Activated T-cell treated with anti-CD3 and anti-CD28 coated beads, Interleukin-2, amount 50 U/mL, for 72 hours (primary cell): ENCODE measurements at regions not wholly inside any gene's neighbourhood (a gene's known extent, or its start where the extent isn't known, plus 50 kb on each side); places are given as distances from the start of the nearest gene placed in this dataset.

Source experiments
- ATAC-seq, 2 donors: fragments of 150-1000 bp; cut with Tn5 transposase; replicated peaks in 1 of 2; 2 replicates each; pipeline ENCODE4 v1.10.0; 2021; ENCODE audit warnings: moderate library complexity in 2 of 2, mild to moderate bottlenecking in 1 of 2
- DNase-seq, 2 donors: peaks; one replicate each; pipeline ENCODE4 v3.0.0; 2021 to 2022; ENCODE audit warnings: mixed read lengths in 1 of 2
- H3K27ac Mint-ChIP-seq: one replicate; pipeline ENCODE4 v1.8.0; 2022; ENCODE audit warnings: mild to moderate bottlenecking, moderate library complexity, mixed read lengths
- H3K27me3 Mint-ChIP-seq: one replicate; pipeline ENCODE4 v1.8.0; 2022; ENCODE audit warnings: low read depth, mixed read lengths
- H3K36me3 Mint-ChIP-seq, 2 donors: one replicate each; pipeline ENCODE4 v1.8.0; 2022; ENCODE audit warnings: mixed read lengths in 2 of 2, mild to moderate bottlenecking in 1 of 2; ENCODE audit not compliant: insufficient read depth in 2 of 2
- H3K4me1 Mint-ChIP-seq: one replicate; pipeline ENCODE4 v1.8.0; 2022; ENCODE audit warnings: low read depth, mixed read lengths
- H3K4me3 Mint-ChIP-seq, 2 donors: one replicate each; pipeline ENCODE4 v1.8.0; 2022; ENCODE audit warnings: mild to moderate bottlenecking in 2 of 2, mixed read lengths in 2 of 2, moderate library complexity in 2 of 2
- H3K9me3 Mint-ChIP-seq, 2 donors: one replicate each; pipeline ENCODE4 v1.8.0; 2022; ENCODE audit warnings: mixed read lengths in 2 of 2

DNA sequence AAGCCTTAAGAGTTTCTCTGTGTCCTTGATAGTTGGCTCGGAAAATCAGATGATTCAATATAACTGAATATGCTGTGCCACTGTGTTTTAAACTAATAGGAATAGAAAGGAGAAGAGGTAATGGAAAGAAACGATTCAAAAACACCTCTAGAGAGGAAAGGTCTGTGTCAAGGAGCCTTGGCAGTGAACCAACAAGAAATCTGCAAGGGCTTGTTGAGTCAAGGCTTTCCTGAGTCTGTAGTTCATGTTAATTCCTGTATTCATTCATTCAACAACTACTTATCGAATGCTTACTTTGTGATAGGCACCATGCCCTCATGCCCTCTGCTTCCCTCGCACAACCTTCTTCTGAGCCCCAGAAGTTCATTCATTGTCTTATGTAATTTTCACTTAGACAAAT, 336.0 kb downstream of the PDHA2 start:
- no peaks in the 10 kb centered on the region for H3K36me3 Mint-ChIP-seq
- H3K27me3 Mint-ChIP-seq, result no peaks in the 10 kb centered on the region
- H3K9me3 Mint-ChIP-seq, result peaks cover 0 to 3% of the 10 kb centered on the region in 2 donors
- ATAC-seq, result no peak
- no peak overlapping the region for H3K27ac Mint-ChIP-seq
- DNase-seq, result no peak
- H3K4me3 Mint-ChIP-seq, result no peak overlapping the region
- no peaks in the 10 kb centered on the region for H3K4me1 Mint-ChIP-seq

DNA sequence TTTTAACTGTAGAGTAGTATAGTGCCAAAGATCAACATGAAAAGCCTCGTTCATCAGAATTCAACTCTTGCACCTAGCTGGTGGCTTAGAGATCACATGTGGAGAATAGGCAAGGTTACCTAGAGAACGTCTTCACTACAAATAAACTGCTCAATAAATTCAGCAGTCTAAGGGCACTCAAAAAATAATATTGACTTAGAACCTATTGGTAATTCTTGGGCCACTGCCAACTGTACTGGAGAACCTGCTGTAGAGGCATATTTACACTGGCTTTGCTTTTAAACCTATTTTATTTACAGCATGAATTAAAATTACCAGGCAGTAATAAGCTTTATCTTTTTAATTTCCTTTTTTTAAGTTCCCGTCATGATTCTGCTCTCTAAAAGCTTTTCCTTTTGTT, 343.7 kb downstream of the PDHA2 start:
- Mint-ChIP-seq H3K4me1 (no peaks in the 10 kb centered on the region), H3K9me3 (no peaks in the 10 kb centered on the region), H3K4me3 (no peak overlapping the region), H3K27me3 (no peaks in the 10 kb centered on the region), H3K36me3 (no peaks in the 10 kb centered on the region), H3K27ac (no peak overlapping the region)
- no peak for ATAC-seq
- DNase-seq, result no peak

DNA sequence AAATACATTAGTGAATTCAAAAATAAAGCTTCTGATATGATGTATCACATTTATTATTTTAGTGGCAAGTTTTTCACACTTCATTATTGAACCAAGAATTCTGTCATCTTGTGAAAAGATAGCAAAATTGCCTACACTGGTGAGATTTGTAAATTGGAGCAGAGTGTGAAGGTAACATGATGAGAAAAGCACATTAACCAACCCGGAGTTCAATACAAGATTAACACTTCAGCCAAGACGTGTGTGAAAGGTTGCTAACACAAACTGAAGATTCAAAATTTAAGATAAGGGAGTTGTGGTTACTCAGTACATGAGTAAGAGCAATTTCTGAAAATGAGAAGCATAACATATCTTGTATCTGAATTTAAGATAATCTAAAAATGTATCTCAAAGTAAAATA, 346.7 kb downstream of the PDHA2 start:
- H3K4me1 Mint-ChIP-seq, result no peaks in the 10 kb centered on the region
- ATAC-seq (no peak), DNase-seq (no peak)
- peaks cover 0 to 3% of the 10 kb centered on the region in 2 donors for H3K36me3 Mint-ChIP-seq
- no peak overlapping the region for H3K27ac Mint-ChIP-seq
- peaks cover 0 to 1% of the 10 kb centered on the region in 2 donors for H3K9me3 Mint-ChIP-seq
- no peaks in the 10 kb centered on the region for H3K27me3 Mint-ChIP-seq
- H3K4me3 Mint-ChIP-seq, result no peak overlapping the region

DNA sequence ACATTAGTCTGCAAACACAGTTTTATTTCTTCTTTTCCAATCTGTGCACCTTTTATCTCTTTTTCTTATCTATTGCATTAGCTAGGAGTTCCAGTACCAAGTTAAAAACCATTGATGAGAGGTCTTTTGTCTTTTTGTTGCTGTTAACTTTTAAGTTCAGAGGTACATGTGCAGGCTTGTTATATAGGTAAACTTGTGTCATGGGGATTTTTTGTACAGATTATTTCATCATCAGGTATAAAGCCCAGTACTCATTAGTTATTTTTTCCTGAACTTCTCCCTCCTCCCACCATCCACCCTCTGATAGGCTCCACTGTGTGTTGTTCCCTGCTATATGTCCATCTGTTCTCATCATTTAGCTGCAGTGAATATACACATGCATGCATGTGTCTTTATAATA, 349.9 kb downstream of the PDHA2 start:
- H3K4me1 Mint-ChIP-seq, result no peaks in the 10 kb centered on the region
- H3K4me3 Mint-ChIP-seq, result no peak overlapping the region
- peaks cover 0 to 1% of the 10 kb centered on the region in 2 donors for H3K9me3 Mint-ChIP-seq
- H3K27me3 Mint-ChIP-seq, result no peaks in the 10 kb centered on the region
- peaks cover 0 to 3% of the 10 kb centered on the region in 2 donors for H3K36me3 Mint-ChIP-seq
- ATAC-seq (no peak), DNase-seq (no peak)
- no peak overlapping the region for H3K27ac Mint-ChIP-seq

DNA sequence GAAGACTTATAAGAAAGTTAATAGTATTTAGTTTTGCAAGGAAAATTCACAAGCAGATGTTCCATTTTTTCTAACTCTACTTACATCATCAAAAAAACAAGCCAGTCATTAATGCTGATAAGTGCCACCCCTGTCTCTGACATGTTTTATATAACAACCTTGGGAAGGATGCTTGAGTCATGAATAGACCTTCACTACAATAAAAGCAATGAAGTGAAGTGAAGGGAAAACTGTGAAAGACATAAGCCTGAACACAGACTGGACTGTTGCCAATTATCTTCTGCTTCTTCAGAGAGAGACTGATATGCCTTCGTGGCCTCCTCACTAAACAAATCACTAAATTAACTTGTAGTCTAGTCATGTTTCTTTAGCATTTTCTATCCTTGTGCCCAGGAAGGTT, 353.2 kb downstream of the PDHA2 start:
- Mint-ChIP-seq H3K36me3 (peaks cover 0 to 3% of the 10 kb centered on the region in 2 donors), H3K9me3 (peaks cover 3 to 4% of the 10 kb centered on the region in 2 donors), H3K27ac (no peak overlapping the region), H3K4me1 (no peaks in the 10 kb centered on the region), H3K27me3 (no peaks in the 10 kb centered on the region), H3K4me3 (no peak overlapping the region)
- ATAC-seq (no peak), DNase-seq (no peak)

DNA sequence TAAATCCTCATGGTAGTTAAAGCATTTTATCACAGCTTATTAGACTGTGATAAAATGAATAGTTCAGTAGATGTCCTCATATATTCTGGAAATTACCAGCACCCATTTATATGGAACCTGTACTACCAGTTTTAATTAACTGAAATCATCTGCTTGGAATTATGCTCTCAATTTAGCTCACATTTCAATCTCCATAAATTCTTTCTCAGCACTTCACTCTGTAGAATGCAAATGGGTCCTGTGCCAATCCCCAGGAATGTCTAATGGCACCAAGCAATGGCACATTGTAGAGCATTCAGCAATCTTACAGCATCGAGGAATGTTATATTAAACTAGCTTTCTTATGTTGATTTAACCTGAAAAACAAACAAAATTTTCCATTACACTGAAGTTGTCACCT, 355.1 kb downstream of the PDHA2 start:
- ATAC-seq (no peak), DNase-seq (no peak)
- Mint-ChIP-seq H3K4me3 (no peak overlapping the region), H3K36me3 (no peaks in the 10 kb centered on the region), H3K27me3 (no peaks in the 10 kb centered on the region), H3K4me1 (no peaks in the 10 kb centered on the region), H3K27ac (no peak overlapping the region), H3K9me3 (peaks cover 2 to 4% of the 10 kb centered on the region in 2 donors)

DNA sequence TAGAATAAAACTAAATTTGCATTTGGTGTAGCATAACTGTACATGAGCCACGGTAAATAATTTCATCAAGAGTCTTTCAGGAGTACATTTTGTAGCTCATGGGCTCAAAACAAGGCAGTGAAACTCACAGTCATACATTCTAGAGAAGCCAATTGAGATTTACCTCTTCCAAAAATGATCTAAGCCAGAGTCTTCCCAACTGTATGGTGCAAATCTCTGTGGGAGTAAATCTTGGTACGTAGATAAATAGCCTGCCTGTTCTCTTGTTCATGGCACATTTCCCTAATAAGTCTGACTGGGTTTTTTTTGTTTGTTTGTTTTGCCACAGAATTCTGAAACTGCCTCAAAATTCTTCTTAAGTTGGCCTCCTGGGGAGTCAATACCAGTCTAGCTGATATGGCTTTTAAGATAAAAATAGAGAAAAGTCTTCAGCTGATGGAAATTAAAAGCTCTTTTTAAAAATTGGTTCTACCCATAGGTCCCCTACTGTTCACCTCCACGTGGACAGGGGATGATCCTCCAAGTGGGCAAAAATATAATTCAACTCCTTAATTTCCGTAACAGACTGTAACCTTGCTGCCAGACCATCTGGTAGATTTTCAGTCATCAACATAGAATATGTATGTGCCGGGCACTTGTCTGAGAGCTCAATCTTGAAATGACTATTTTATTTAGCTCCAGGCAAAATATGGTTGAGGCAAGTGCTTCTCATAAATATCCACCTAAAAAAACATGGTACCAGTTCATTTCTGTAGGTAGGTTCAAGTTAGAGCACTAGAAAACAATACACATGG, 365.4 kb downstream of the PDHA2 start:
- Mint-ChIP-seq H3K27ac (no peak overlapping the region), H3K27me3 (no peaks in the 10 kb centered on the region), H3K9me3 (peaks cover 0 to 2% of the 10 kb centered on the region in 2 donors), H3K36me3 (no peaks in the 10 kb centered on the region), H3K4me3 (no peak overlapping the region), H3K4me1 (no peaks in the 10 kb centered on the region)
- ATAC-seq, result no peak
- DNase-seq, result no peak

DNA sequence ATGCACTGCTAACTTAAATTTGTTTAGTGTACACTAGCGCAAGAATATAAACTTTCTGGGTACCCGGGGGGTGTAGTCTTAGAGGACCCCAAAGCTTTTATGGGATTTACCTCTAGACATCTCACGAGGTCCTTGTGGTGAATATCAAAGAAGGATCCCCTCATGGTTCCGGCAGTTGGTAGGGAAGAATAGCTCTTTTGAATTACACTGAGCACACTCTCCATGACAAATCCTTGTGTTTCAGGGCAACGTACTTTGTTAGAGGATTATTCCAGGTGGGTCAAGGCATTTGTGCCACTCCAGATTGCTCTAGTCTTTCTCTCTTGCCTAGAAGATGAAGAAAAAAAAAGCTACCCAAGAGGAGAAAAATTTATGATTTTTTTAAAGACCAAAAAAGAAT, 387.6 kb downstream of the PDHA2 start:
- H3K27ac Mint-ChIP-seq, result no peak overlapping the region
- no peak for ATAC-seq

DNA sequence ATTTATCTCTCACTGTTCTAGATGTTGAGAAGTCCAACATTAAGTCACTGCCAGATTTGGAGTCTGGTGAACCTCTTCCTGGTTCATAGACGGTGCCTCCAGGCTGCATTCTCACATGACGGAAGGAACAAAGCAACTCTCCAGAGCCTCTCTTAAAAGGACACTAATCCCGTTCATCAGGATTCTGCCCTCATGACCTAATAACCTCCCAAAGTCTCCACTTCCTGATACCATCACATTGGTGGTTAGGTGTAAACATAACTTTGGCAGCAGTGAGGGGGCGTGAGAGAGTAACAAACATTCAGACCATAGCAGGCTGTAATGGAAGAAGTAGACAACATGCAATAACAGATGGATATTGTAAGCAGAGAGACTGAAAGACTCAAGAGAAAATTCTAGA, 388.6 kb downstream of the PDHA2 start:
- ATAC-seq, result no peak
- Mint-ChIP-seq H3K9me3 (peaks cover 4% of the 10 kb centered on the region in 2 donors), H3K36me3 (no peaks in the 10 kb centered on the region), H3K4me1 (no peaks in the 10 kb centered on the region), H3K27me3 (no peaks in the 10 kb centered on the region), H3K27ac (no peak overlapping the region), H3K4me3 (no peak overlapping the region)
- no peak for DNase-seq

More for the DNA sequence above, 387.6 kb downstream of the PDHA2 start:
- Mint-ChIP-seq H3K27me3 (no peaks in the 10 kb centered on the region), H3K4me1 (no peaks in the 10 kb centered on the region), H3K36me3 (no peaks in the 10 kb centered on the region), H3K4me3 (no peak overlapping the region), H3K9me3 (peaks cover 5 to 6% of the 10 kb centered on the region in 2 donors)
- no peak for DNase-seq

DNA sequence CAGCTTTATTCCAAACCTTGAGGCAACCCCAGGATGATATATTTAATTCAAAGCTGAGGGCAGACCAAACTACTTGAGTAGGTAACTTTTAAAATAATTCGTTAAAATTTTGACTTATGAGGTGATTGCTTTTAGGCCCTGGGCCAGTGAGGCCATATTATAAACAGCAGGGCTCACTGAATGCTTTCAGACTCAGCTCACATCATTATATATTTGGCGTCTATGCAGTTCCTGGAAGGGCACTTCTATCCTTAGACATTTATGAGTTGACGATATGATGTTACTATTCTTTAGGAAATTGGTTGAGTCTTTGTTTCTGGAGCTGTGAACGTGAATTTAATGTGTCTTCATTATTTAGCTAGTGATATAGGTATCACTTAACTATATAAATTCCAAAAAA, 400.1 kb downstream of the PDHA2 start:
- no peaks in the 10 kb centered on the region for H3K27me3 Mint-ChIP-seq
- no peaks in the 10 kb centered on the region for H3K36me3 Mint-ChIP-seq
- no peak for DNase-seq
- peaks cover 1 to 11% of the 10 kb centered on the region in 2 donors for H3K9me3 Mint-ChIP-seq
- H3K4me3 Mint-ChIP-seq, result no peak overlapping the region
- no peaks in the 10 kb centered on the region for H3K4me1 Mint-ChIP-seq
- no peak overlapping the region for H3K27ac Mint-ChIP-seq
- no peak for ATAC-seq

DNA sequence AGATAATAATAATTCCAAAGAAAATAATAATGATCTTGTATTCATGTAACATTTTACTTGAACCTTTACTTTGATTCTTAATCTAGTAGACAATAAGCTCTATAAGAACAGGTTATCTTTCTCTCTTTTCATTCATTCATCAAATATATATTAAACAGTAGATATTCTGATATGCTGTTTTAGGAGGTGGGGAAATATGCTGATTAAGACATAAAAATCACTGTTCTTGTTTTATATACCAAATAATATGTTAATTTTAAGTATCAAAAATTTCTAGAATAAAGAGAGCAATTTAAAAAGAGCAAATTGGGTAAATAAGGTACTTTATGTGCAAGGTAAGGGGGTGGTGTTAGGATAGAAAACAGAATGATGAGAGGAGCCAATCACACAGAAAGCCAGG, 401.9 kb downstream of the PDHA2 start:
- no peak overlapping the region for H3K4me3 Mint-ChIP-seq
- no peaks in the 10 kb centered on the region for H3K27me3 Mint-ChIP-seq
- no peaks in the 10 kb centered on the region for H3K4me1 Mint-ChIP-seq
- ATAC-seq (no peak), DNase-seq (no peak)
- H3K27ac Mint-ChIP-seq, result no peak overlapping the region
- H3K36me3 Mint-ChIP-seq, result no peaks in the 10 kb centered on the region
- H3K9me3 Mint-ChIP-seq, result peaks cover 1 to 6% of the 10 kb centered on the region in 2 donors

DNA sequence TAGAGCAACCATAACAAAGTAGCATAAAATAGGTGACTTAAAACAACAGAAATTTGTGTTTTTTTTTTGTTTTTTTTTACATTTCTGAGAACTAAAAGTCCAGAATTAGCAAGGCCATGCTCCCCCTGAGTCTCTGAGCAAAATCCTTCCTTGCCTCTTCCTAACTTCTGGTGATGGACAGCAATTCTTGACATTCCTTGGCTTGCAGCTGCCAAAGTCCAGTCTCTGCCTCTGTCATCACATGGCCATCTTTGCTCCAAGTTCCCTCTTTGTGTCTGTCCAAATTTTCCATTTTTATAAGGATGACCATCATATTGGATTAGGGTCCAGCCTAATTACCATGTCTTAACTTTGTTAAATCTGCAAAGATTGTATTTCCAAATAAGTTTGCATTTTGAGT, 407.2 kb downstream of the PDHA2 start:
- DNase-seq (no peak), ATAC-seq (no peak)
- Mint-ChIP-seq H3K4me3 (no peak overlapping the region), H3K27ac (no peak overlapping the region), H3K36me3 (no peaks in the 10 kb centered on the region), H3K27me3 (no peaks in the 10 kb centered on the region), H3K9me3 (peaks cover 0 to 1% of the 10 kb centered on the region in 2 donors), H3K4me1 (no peaks in the 10 kb centered on the region)

DNA sequence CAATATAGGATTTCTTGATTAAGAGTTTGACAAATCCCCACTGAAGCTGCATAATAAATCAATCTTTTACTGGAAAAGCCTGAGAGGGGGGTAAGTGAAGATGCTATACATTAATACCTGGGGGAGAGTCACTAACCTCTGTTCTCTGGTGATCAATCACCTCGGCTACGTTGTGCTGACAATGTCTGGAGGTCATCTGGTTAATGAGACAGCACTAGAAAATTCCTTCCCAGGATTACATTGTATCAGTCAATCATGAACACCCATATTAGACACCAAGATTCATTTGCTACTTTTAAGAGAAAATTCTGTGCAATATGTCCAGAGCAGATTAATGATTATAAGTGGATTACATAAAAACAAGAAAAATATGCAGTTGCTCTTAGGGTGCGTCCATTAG, 408.3 kb downstream of the PDHA2 start:
- H3K4me1 Mint-ChIP-seq, result no peaks in the 10 kb centered on the region
- no peaks in the 10 kb centered on the region for H3K36me3 Mint-ChIP-seq
- no peaks in the 10 kb centered on the region for H3K27me3 Mint-ChIP-seq
- no peak for ATAC-seq
- DNase-seq, result no peak
- H3K9me3 Mint-ChIP-seq, result no peaks in the 10 kb centered on the region
- H3K27ac Mint-ChIP-seq, result no peak overlapping the region
- no peak overlapping the region for H3K4me3 Mint-ChIP-seq

DNA sequence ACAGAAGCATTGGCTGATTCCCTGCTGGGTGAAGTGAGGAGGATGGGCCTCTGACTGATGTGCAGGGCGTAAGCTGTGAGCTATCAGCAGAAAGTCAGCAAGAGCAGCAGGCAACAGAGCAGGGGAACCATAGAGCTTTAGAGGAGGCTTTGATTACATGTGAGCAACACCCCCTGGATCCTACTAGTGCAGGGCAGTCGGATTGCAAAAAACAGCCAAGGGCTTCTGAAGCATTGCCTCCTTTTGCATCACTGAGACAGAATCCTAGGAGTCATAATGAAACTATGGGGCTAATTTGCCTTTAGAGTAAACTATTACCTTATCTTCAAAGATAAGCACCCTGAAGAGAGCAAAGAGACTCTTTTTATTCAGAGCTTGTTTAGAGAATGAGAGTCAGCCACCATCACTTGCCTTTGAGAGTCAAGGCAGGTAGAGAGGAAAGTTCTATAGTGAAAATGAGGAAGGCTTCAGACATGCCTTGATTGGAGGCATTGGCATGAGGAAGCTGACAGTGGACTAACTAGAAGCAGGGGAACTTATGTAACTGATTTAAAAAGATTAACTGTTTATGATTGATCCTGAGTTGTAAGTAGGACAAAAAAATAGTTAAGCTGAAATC, 420.3 kb downstream of the PDHA2 start:
- H3K4me1 Mint-ChIP-seq, result no peaks in the 10 kb centered on the region
- DNase-seq (no peak), ATAC-seq (no peak)
- no peaks in the 10 kb centered on the region for H3K27me3 Mint-ChIP-seq
- peaks cover 2 to 5% of the 10 kb centered on the region in 2 donors for H3K9me3 Mint-ChIP-seq
- peaks cover 0 to 2% of the 10 kb centered on the region in 2 donors for H3K36me3 Mint-ChIP-seq
- no peak overlapping the region for H3K4me3 Mint-ChIP-seq
- no peak overlapping the region for H3K27ac Mint-ChIP-seq
